Hepatocyte (in vitro differentiated cells): ENCODE measurements at regions not wholly inside any gene's neighbourhood (a gene's known extent, or its start where the extent isn't known, plus 50 kb on each side); places are given as distances from the start of the nearest gene placed in this dataset.

Experiments used
- DNase-seq: peaks from one replicate; pipeline ENCODE4 v3.0.0-alpha.2; 2016; ENCODE audit warnings: low spot score
- H2AFZ ChIP-seq: fragments of 200-600 bp; sonication (generic); 2 replicates; pipeline ENCODE4 v1.6.0; 2016; ENCODE audit warnings: antibody characterized with exemption, mild to moderate bottlenecking
- H3K27ac ChIP-seq: fragments of 200-600 bp; sonication (generic); 2 replicates; pipeline ENCODE4 v1.5.1; 2016; ENCODE audit warnings: mild to moderate bottlenecking
- H3K27me3 ChIP-seq: fragments of 200-600 bp; sonication (generic); 2 replicates; pipeline ENCODE4 v1.6.1; 2016
- H3K36me3 ChIP-seq: fragments of 200-600 bp; sonication (generic); replicated peaks from 2 replicates; pipeline ENCODE4 v1.5.1; 2016; ENCODE audit warnings: low read depth; ENCODE audit not compliant: insufficient read depth
- H3K4me1 ChIP-seq: fragments of 200-600 bp; sonication (generic); 2 replicates; pipeline ENCODE4 v1.5.1; 2016; ENCODE audit warnings: mild to moderate bottlenecking, moderate library complexity; ENCODE audit not compliant: insufficient read depth
- H3K4me2 ChIP-seq: fragments of 200-600 bp; sonication (generic); 2 replicates; pipeline ENCODE4 v1.6.0; 2016
- H3K4me3 ChIP-seq: fragments of 200-600 bp; sonication (generic); 2 replicates; pipeline ENCODE4 v1.5.1; 2016; ENCODE audit warnings: mild to moderate bottlenecking
- H3K79me2 ChIP-seq: fragments of 200-600 bp; sonication (generic); 2 replicates; pipeline ENCODE4 v1.6.0; 2017; ENCODE audit warnings: mild to moderate bottlenecking
- H3K9me2 ChIP-seq: fragments of 200-600 bp; sonication (generic); replicated peaks from 2 replicates; pipeline ENCODE4 v1.6.0; 2017; ENCODE audit warnings: mild to moderate bottlenecking; ENCODE audit not compliant: insufficient read depth
- H3K9me3 ChIP-seq: fragments of 200-600 bp; sonication (generic); 2 replicates; pipeline ENCODE4 v1.5.1; 2016; ENCODE audit warnings: low read depth, mild to moderate bottlenecking
- H4K20me1 ChIP-seq: fragments of 200-600 bp; sonication (generic); 2 replicates; pipeline ENCODE4 v1.6.0; 2016; ENCODE audit warnings: mild to moderate bottlenecking; ENCODE audit not compliant: insufficient read depth, poor library complexity, severe bottlenecking
- EZH2 ChIP-seq: fragments of 200-600 bp; sonication (generic); IDR thresholded peaks from 2 replicates; pipeline ENCODE4 v1.6.1; 2016; ENCODE audit warnings: antibody characterized with exemption, mild to moderate bottlenecking, borderline replicate concordance
- EZH2phosphoT487 ChIP-seq: fragments of 200-600 bp; sonication (generic); IDR thresholded peaks from one replicate; pipeline ENCODE4 v1.6.1; 2018; ENCODE audit warnings: antibody characterized with exemption, mild to moderate bottlenecking, low read depth, moderate library complexity; ENCODE audit not compliant: unreplicated experiment, severe bottlenecking
- WGBS: methylation state at CpG from one replicate; pipeline ENCODE4 v1.1.6; 2016; ENCODE audit warnings: low lambda C conversion rate; ENCODE audit errors: missing lambda C conversion rate; 5-methylcytosine and 5-hydroxymethylcytosine counted together
- TF ChIP-seq, protein P1 (sequence below): fragments of 200-600 bp; sonication (generic); IDR thresholded peaks from 2 replicates; pipeline ENCODE4 v1.5.1; 2016; ENCODE audit warnings: antibody characterized with exemption, mild to moderate bottlenecking; ENCODE audit not compliant: poor library complexity

- Histone ChIP-seq H3K9me2 (no peaks in the 10 kb centered on the region), H4K20me1 (no peaks in the 10 kb centered on the region), H3K4me3 (no peak overlapping the region), H3K79me2 (no peaks in the 10 kb centered on the region), H2AFZ (no peak overlapping the region), H3K36me3 (no peaks in the 10 kb centered on the region), H3K27ac (no peak overlapping the region), H3K27me3 (no peaks in the 10 kb centered on the region), H3K4me2 (no peak overlapping the region), H3K9me3 (no peaks in the 10 kb centered on the region), H3K4me1 (no peaks in the 10 kb centered on the region)
- 64% methylated on average over 2 of the region's 2 CpGs for WGBS
- no peak for DNase-seq
- TF ChIP-seq, protein P1, sequence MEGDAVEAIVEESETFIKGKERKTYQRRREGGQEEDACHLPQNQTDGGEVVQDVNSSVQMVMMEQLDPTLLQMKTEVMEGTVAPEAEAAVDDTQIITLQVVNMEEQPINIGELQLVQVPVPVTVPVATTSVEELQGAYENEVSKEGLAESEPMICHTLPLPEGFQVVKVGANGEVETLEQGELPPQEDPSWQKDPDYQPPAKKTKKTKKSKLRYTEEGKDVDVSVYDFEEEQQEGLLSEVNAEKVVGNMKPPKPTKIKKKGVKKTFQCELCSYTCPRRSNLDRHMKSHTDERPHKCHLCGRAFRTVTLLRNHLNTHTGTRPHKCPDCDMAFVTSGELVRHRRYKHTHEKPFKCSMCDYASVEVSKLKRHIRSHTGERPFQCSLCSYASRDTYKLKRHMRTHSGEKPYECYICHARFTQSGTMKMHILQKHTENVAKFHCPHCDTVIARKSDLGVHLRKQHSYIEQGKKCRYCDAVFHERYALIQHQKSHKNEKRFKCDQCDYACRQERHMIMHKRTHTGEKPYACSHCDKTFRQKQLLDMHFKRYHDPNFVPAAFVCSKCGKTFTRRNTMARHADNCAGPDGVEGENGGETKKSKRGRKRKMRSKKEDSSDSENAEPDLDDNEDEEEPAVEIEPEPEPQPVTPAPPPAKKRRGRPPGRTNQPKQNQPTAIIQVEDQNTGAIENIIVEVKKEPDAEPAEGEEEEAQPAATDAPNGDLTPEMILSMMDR: no peak
- TF ChIP-seq EZH2phosphoT487: no peak
- no peak for TF ChIP-seq EZH2
These were observed 99.5 kb downstream of the FMR1NB start for GRCh38 chrX:148080593-148080992.

DNA sequence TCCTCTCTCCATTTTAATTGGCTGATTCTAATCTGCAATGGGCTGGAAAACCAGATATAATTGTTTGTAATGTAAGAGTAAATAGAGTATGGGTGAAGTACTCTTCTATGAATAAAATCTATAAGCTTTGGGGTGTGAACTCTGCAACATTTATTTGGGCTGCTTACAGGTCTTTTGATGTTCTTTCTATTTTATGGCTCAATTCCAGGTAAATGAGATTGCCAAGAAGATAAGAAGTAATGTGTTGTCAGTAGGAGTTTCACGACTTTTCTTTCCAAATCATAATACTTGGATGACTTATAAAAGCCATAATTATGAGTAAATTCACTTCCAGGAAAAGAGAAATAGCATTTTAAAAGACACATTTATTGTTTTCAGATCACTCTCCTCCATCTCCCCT is 103.5 kb downstream of the FMR1NB start:
- TF ChIP-seq EZH2: no peak
- TF ChIP-seq EZH2phosphoT487: no peak
- TF ChIP-seq, protein P1: no peak

GRCh38 chrX:148120151-148120550 is 139.0 kb downstream of the FMR1NB start:
- Histone ChIP-seq H3K79me2 (no peaks in the 10 kb centered on the region), H3K4me1 (no peaks in the 10 kb centered on the region), H4K20me1 (no peaks in the 10 kb centered on the region), H3K36me3 (no peaks in the 10 kb centered on the region), H3K27me3 (no peaks in the 10 kb centered on the region), H3K4me2 (no peak overlapping the region), H3K9me3 (no peaks in the 10 kb centered on the region), H2AFZ (no peak overlapping the region), H3K27ac (no peak overlapping the region), H3K9me2 (no peaks in the 10 kb centered on the region), H3K4me3 (no peak overlapping the region)
- no peak for DNase-seq
- TF ChIP-seq, protein P1: no peak
- TF ChIP-seq EZH2phosphoT487 (no peak), EZH2 (no peak)
- 65% methylated on average over 3 of the region's 3 CpGs for WGBS

More for the DNA sequence above, 103.5 kb downstream of the FMR1NB start:
- no peaks in the 10 kb centered on the region for H3K79me2 ChIP-seq
- 29% methylated on average over 1 of the region's 1 CpG for WGBS
- no peak for DNase-seq
- no peaks in the 10 kb centered on the region for H3K27me3 ChIP-seq
- no peaks in the 10 kb centered on the region for H3K9me3 ChIP-seq
- H3K4me3 ChIP-seq: no peak overlapping the region
- no peaks in the 10 kb centered on the region for H3K9me2 ChIP-seq
- no peaks in the 10 kb centered on the region for H3K36me3 ChIP-seq
- no peaks in the 10 kb centered on the region for H4K20me1 ChIP-seq
- no peak overlapping the region for H2AFZ ChIP-seq
- H3K27ac ChIP-seq: no peak overlapping the region
- H3K4me1 ChIP-seq: no peaks in the 10 kb centered on the region
- H3K4me2 ChIP-seq: no peak overlapping the region
